Endodermal cell (in vitro differentiated cells): ENCODE measurements at regions not wholly inside any gene's neighbourhood (a gene's known extent, or its start where the extent isn't known, plus 50 kb on each side); places are given as distances from the start of the nearest gene placed in this dataset.

Experiments used
- DNase-seq: peaks from one replicate; pipeline ENCODE4 v3.0.0-alpha.2; 2017
- H3K27ac ChIP-seq: 2 replicates; pipeline ENCODE4 v1.5.1; 2013; ENCODE audit warnings: mild to moderate bottlenecking, low read depth, low read length, moderate library complexity
- H3K27me3 ChIP-seq: 2 replicates; pipeline ENCODE4 v1.6.1; 2013; ENCODE audit warnings: mild to moderate bottlenecking, low read length, moderate library complexity; ENCODE audit not compliant: insufficient read depth, control insufficient read depth, poor library complexity, severe bottlenecking
- H3K36me3 ChIP-seq: 2 replicates; pipeline ENCODE4 v1.7.0; 2013; ENCODE audit warnings: mild to moderate bottlenecking, low read length, moderate library complexity; ENCODE audit not compliant: control insufficient read depth, insufficient read depth
- H3K4me1 ChIP-seq: one replicate; pipeline ENCODE4 v1.7.0; 2013; ENCODE audit warnings: low read length; ENCODE audit not compliant: control insufficient read depth, insufficient read depth
- H3K4me3 ChIP-seq: 2 replicates; pipeline ENCODE4 v1.5.1; 2013; ENCODE audit warnings: mild to moderate bottlenecking, low read length, moderate library complexity
- H3K9ac ChIP-seq: 2 replicates; pipeline ENCODE4 v1.6.1; 2013; ENCODE audit warnings: mild to moderate bottlenecking, low read length, moderate library complexity; ENCODE audit not compliant: poor library complexity, severe bottlenecking; ENCODE audit errors: extremely low read depth
- H3K9me3 ChIP-seq: 2 replicates; pipeline ENCODE4 v1.6.1; 2013; ENCODE audit warnings: mild to moderate bottlenecking, low read length, moderate library complexity; ENCODE audit not compliant: control insufficient read depth
- H3K27ac Mint-ChIP-seq: 2 replicates; pipeline ENCODE4 v1.8.0; 2020; ENCODE audit warnings: mixed read lengths
- H3K27me3 Mint-ChIP-seq: 2 replicates; pipeline ENCODE4 v1.8.0; 2021; ENCODE audit warnings: mild to moderate bottlenecking, mixed read lengths; ENCODE audit not compliant: insufficient read depth
- H3K36me3 Mint-ChIP-seq: 2 replicates; pipeline ENCODE4 v1.8.0; 2020; ENCODE audit warnings: low read depth, mixed read lengths
- H3K4me1 Mint-ChIP-seq: 2 replicates; pipeline ENCODE4 v1.8.0; 2020; ENCODE audit warnings: mixed read lengths
- H3K4me3 Mint-ChIP-seq: 2 replicates; pipeline ENCODE4 v1.8.0; 2020; ENCODE audit warnings: mild to moderate bottlenecking, moderate library complexity, mixed read lengths
- H3K9me3 Mint-ChIP-seq: 2 replicates; pipeline ENCODE4 v1.8.0; 2020; ENCODE audit warnings: mild to moderate bottlenecking, mixed read lengths
- CTCF ChIP-seq: fragments of 200-600 bp; sonication (generic); conservative IDR thresholded peaks from 2 replicates; pipeline ENCODE4 v1.5.0; 2021; ENCODE audit warnings: antibody characterized with exemption, mild to moderate bottlenecking
- WGBS, 2 experiments: methylation state at CpG; one replicate each; pipeline versions ENCODE4 v1.1.5 to v1.1.7; 2013; ENCODE audit warnings: missing lambda C conversion rate in 2 of 2, mixed read lengths in 1 of 2; ENCODE audit not compliant: insufficient coverage in 1 of 2, insufficient read length in 1 of 2; 5-methylcytosine and 5-hydroxymethylcytosine counted together

- H3K27ac Mint-ChIP-seq, result no peak overlapping the region
- Histone ChIP-seq H3K27ac (no peak overlapping the region), H3K9ac (no peak overlapping the region), H3K27me3 (no peaks in the 10 kb centered on the region), H3K4me3 (no peak overlapping the region), H3K9me3 (no peaks in the 10 kb centered on the region), H3K36me3 (no peaks in the 10 kb centered on the region), H3K4me1 (no peaks in the 10 kb centered on the region)
- no peak for DNase-seq
- peaks cover 6% of the 10 kb centered on the region for H3K9me3 Mint-ChIP-seq
- no peaks in the 10 kb centered on the region for H3K36me3 Mint-ChIP-seq
- WGBS, 2 experiments, result 93% methylated on average over 14 to 16 of the region's 16 CpGs
- no peak for TF ChIP-seq CTCF
- H3K27me3 Mint-ChIP-seq, result peaks cover 27% of the 10 kb centered on the region
- peaks cover 7% of the 10 kb centered on the region for H3K4me1 Mint-ChIP-seq
- H3K4me3 Mint-ChIP-seq, result no peak overlapping the region
Observed at GRCh38 chr10:8260645-8261044, 206.2 kb downstream of the GATA3 start.

- H3K36me3 Mint-ChIP-seq, result no peaks in the 10 kb centered on the region
- no peaks in the 10 kb centered on the region for H3K9me3 ChIP-seq
- H3K27ac ChIP-seq, result no peak overlapping the region
- peaks cover 6% of the 10 kb centered on the region for H3K9me3 Mint-ChIP-seq
- no peaks in the 10 kb centered on the region for H3K27me3 ChIP-seq
- no peak overlapping the region for H3K27ac Mint-ChIP-seq
- no peak overlapping the region for H3K4me3 Mint-ChIP-seq
- 82 to 95% methylated on average over 3 to 4 of the region's 4 CpGs for WGBS, 2 experiments
- DNase-seq, result no peak
- no peaks in the 10 kb centered on the region for H3K36me3 ChIP-seq
- H3K4me3 ChIP-seq, result no peak overlapping the region
- no peak overlapping the region for H3K9ac ChIP-seq
- no peak for TF ChIP-seq CTCF
- peaks cover 29% of the 10 kb centered on the region for H3K27me3 Mint-ChIP-seq
- no peaks in the 10 kb centered on the region for H3K4me1 ChIP-seq
- no peaks in the 10 kb centered on the region for H3K4me1 Mint-ChIP-seq
Observed at GRCh38 chr10:8262317-8262716, 207.8 kb downstream of the GATA3 start.

- Mint-ChIP-seq H3K36me3 (no peaks in the 10 kb centered on the region), H3K4me1 (peaks cover 18% of the 10 kb centered on the region), H3K4me3 (no peak overlapping the region), H3K27me3 (peaks cover 17% of the 10 kb centered on the region), H3K27ac (no peak overlapping the region), H3K9me3 (no peaks in the 10 kb centered on the region)
- H3K36me3 ChIP-seq, result no peaks in the 10 kb centered on the region
- TF ChIP-seq CTCF, result no peak
- H3K9me3 ChIP-seq, result no peaks in the 10 kb centered on the region
- no peak overlapping the region for H3K9ac ChIP-seq
- no peak overlapping the region for H3K4me3 ChIP-seq
- DNase-seq, result no peak
- peaks cover 9% of the 10 kb centered on the region for H3K4me1 ChIP-seq
- H3K27ac ChIP-seq, result no peak overlapping the region
- peaks cover 7% of the 10 kb centered on the region for H3K27me3 ChIP-seq
- WGBS, 2 experiments, result 99% methylated on average over 5 of the region's 5 CpGs; no CpG with 5 or more reads in 1 of the 2 experiments
Observed at GRCh38 chr10:8269976-8270375, 215.5 kb downstream of the GATA3 start.
